ENCODE measurements at regions not wholly inside any gene's neighbourhood (a gene's known extent, or its start where the extent isn't known, plus 50 kb on each side); places are given as distances from the start of the nearest gene placed in this dataset.

DNA sequence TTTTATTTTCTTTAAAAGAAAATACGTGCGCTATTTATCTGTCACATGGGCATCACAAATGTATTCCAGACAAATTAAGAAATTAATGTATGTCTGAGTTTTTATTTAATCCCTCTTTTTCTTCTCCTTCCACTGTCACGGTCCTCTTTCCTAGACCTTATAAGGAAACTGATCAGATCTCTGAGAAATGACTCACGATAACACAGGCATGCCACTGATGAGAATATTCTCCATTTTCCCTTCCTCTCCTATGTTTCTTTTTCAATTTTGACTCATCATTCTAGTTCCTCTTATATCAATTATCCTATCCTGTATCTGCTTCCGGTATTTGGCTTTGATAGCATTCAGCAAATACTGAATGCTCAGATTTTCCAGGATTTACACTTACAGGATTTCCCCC is 121.8 kb downstream of the DSC3 start:
- H3K36me3 ChIP-seq = no peaks in the 10 kb centered on the region
- H3K27me3 ChIP-seq = no peaks in the 10 kb centered on the region
- no peak overlapping the region for H3K4me3 ChIP-seq
- H3K27ac ChIP-seq = no peak overlapping the region
- TF ChIP-seq POLR2A (IDR thresholded peaks at IDR 0.05) = no peak
- TF ChIP-seq, protein P1, sequence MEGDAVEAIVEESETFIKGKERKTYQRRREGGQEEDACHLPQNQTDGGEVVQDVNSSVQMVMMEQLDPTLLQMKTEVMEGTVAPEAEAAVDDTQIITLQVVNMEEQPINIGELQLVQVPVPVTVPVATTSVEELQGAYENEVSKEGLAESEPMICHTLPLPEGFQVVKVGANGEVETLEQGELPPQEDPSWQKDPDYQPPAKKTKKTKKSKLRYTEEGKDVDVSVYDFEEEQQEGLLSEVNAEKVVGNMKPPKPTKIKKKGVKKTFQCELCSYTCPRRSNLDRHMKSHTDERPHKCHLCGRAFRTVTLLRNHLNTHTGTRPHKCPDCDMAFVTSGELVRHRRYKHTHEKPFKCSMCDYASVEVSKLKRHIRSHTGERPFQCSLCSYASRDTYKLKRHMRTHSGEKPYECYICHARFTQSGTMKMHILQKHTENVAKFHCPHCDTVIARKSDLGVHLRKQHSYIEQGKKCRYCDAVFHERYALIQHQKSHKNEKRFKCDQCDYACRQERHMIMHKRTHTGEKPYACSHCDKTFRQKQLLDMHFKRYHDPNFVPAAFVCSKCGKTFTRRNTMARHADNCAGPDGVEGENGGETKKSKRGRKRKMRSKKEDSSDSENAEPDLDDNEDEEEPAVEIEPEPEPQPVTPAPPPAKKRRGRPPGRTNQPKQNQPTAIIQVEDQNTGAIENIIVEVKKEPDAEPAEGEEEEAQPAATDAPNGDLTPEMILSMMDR (IDR thresholded peaks at IDR 0.05) = no peak
- H3K4me1 ChIP-seq = no peaks in the 10 kb centered on the region
- intact Hi-C loops (cut with DNase I; ENCODE audit: low total_unique reads) = no loop called here
- DNase-seq = no peak
- H3K9me3 ChIP-seq = no peaks in the 10 kb centered on the region

DNA sequence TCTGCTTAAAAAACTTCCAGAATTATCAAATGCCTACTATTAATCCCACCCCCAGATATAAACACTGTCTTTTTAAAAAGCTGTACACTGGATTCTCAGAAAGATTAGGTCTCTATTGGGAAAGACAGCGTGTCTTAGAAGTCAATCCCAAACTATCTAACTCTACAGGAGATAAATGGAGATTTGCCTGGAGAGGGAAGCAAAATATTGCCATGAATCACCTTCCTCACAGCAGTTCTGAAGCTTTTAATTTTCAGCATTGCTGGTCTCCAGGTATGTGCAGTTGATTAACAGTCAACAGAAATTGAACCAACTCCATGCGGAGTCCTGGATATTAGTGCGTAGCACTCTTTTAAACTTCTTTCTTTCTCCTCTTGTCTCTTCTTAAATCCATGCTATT is 122.2 kb downstream of the DSC3 start:
- no peak for DNase-seq
- H3K36me3 ChIP-seq = no peaks in the 10 kb centered on the region
- no peaks in the 10 kb centered on the region for H3K9me3 ChIP-seq
- no peak overlapping the region for H3K4me3 ChIP-seq
- intact Hi-C loops (cut with DNase I; ENCODE audit: low total_unique reads) = no loop called here
- H3K27me3 ChIP-seq = no peaks in the 10 kb centered on the region
- no peak overlapping the region for H3K27ac ChIP-seq
- H3K4me1 ChIP-seq = no peaks in the 10 kb centered on the region
- no peak for TF ChIP-seq POLR2A (IDR thresholded peaks at IDR 0.05)
- TF ChIP-seq, protein P1 (IDR thresholded peaks at IDR 0.05) = no peak

DNA sequence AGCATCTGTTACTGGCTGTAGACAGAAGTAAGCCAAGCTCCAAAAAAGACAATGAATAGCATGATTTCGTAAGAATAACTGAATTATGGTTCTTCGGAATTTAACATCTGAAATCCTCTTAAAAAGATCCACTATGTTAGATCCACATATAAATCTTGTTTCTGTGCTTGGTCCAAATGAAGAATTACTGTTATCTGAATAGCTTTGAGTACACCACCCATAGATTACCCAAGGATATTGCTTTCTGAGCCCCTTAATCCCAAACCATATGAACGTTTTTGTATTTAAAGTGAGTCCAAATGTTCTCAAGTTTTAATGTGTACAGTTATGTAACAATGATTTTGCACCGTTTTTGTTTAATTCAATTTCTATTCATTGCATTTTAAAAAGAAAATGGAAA is 124.9 kb downstream of the DSC3 start:
- intact Hi-C loops (cut with DNase I; ENCODE audit: low total_unique reads) = no loop called here
- TF ChIP-seq, protein P1 (IDR thresholded peaks at IDR 0.05) = no peak
- TF ChIP-seq POLR2A (IDR thresholded peaks at IDR 0.05) = no peak
- H3K36me3 ChIP-seq = no peaks in the 10 kb centered on the region
- no peak for DNase-seq
- H3K27ac ChIP-seq = no peak overlapping the region
- no peaks in the 10 kb centered on the region for H3K4me1 ChIP-seq
- H3K27me3 ChIP-seq = no peaks in the 10 kb centered on the region
- H3K4me3 ChIP-seq = no peak overlapping the region
- H3K9me3 ChIP-seq = no peaks in the 10 kb centered on the region

DNA sequence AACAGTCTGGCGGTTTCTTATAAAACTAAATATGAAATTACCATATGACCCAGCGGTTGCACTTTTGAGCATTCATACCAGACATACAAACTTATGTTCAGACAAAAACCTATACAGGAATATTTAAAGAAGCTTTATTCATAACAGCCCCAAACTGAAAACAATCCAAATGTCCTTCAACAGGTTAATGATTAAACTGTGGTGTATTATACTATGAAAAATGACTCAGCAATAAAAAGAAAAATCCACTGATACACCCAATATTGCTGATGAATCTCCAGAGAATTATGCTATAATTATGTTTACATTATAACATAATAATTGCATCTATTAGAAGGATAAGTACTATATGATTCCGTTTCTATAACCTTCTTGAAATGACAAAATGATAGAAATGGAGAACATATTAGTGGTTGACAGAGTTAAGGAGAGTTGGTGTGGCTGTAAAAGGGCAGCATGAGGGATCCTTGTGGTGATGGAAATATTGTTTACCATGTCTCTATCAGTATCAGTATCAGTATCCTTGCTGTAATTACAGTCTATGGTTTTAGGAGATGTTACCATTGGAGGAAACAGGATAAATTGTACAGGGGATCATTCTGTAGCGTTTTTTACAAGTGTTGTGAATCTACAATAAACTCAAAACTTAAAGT is 127.1 kb downstream of the DSC3 start:
- no peak for DNase-seq
- Histone ChIP-seq H3K4me1 (no peaks in the 10 kb centered on the region), H3K4me3 (no peak overlapping the region), H3K9me3 (no peaks in the 10 kb centered on the region), H3K36me3 (no peaks in the 10 kb centered on the region), H3K27me3 (no peaks in the 10 kb centered on the region), H3K27ac (no peak overlapping the region)
- intact Hi-C loops (cut with DNase I; ENCODE audit: low total_unique reads) = no loop called here
- TF ChIP-seq POLR2A (IDR thresholded peaks at IDR 0.05) = no peak

DNA sequence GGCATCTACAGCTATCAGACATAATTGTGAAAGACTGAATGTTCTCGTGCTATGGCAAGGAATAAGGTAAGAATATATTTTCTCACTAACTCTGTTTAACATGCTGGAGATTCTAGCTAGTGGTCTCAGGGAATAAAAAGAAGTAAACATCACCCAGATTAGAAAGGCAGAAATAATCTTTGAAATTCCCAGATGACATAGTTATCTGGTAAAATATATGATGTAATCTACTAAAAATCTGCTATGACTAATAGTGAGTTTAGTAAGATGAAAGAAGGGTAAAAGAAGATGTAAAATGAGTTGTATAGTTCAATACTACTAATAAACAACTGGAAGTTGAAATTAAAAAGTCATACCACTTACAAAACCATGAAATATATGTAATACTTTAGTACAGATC is 134.2 kb downstream of the DSC3 start:
- H3K36me3 ChIP-seq = no peaks in the 10 kb centered on the region
- no peaks in the 10 kb centered on the region for H3K4me1 ChIP-seq
- TF ChIP-seq, protein P1 (IDR thresholded peaks at IDR 0.05) = no peak
- TF ChIP-seq POLR2A (IDR thresholded peaks at IDR 0.05) = no peak
- H3K9me3 ChIP-seq = no peaks in the 10 kb centered on the region
- no peak overlapping the region for H3K4me3 ChIP-seq
- DNase-seq = no peak
- intact Hi-C loops (cut with DNase I; ENCODE audit: low total_unique reads) = no loop called here
- H3K27me3 ChIP-seq = no peaks in the 10 kb centered on the region
- H3K27ac ChIP-seq = no peak overlapping the region

DNA sequence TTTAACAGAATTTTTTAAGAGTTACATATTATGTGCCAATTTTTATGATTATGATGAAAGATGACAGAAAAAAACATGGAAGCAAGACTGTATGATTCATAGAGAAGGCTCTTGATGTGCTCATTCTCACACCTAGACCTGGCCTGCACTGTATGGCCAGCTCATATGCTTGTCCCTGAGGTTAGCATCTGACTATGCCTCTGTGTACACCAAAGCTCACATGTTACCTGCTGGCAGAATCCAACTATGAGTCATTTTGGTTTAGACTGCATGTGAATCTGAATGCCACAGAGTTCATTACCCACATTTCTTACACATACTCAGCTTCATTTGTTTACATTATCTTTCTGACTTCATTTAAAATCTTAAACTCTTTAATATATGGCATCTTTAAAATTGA is 139.0 kb downstream of the DSC3 start:
- Histone ChIP-seq H3K9me3 (no peaks in the 10 kb centered on the region), H3K36me3 (no peaks in the 10 kb centered on the region), H3K27ac (no peak overlapping the region), H3K27me3 (no peaks in the 10 kb centered on the region), H3K4me3 (no peak overlapping the region), H3K4me1 (no peaks in the 10 kb centered on the region)
- TF ChIP-seq, protein P1 (IDR thresholded peaks at IDR 0.05) = no peak
- no peak for TF ChIP-seq POLR2A (IDR thresholded peaks at IDR 0.05)
- no peak for DNase-seq
- intact Hi-C loops (cut with DNase I; ENCODE audit: low total_unique reads) = no loop called here

All from uterus (tissue), 3 donors.